ENCODE measurements at regions not wholly inside any gene's neighbourhood (a gene's known extent, or its start where the extent isn't known, plus 50 kb on each side); places are given as distances from the start of the nearest gene placed in this dataset.

DNA sequence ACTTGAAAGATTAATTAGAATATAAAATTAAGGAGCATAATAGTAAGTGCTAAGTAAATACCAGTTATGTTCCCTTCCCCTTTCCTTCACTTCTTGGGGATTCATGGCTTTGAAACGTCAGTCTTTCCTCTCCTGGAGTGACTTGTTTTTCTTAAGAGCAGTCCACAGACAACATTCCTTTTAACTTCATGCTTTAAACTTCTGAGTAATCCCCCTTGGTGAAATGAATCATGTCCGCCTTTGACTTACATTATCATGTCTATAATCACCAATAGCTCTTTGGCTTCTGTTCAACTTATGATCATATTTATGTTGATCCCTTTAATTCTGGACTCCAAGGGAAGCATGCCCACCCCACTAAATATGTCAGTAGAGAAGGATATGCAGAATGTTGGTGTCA is 1012.1 kb upstream of the SLIT2 start:
- H3K9me3 ChIP-seq (ENCODE audit: control insufficient read depth, low read depth, low read length), result no peaks in the 10 kb centered on the region
- H3K4me2 ChIP-seq (ENCODE audit: insufficient read depth, insufficient read length, low read length), result no peak overlapping the region
- H3K56ac ChIP-seq (ENCODE audit: insufficient read length, low read depth, low read length), result no peak overlapping the region
- no peak overlapping the region for H2BK120ac ChIP-seq (ENCODE audit: low read depth, low read length, poor library complexity, severe bottlenecking)
- H3K79me1 ChIP-seq (ENCODE audit: insufficient read depth, low read depth, low read length, poor library complexity, severe bottlenecking), result no peaks in the 10 kb centered on the region
- H3K9ac ChIP-seq (ENCODE audit: extremely low read depth, insufficient read length, low read length), result no peak overlapping the region
- H2BK5ac ChIP-seq (ENCODE audit: insufficient read length, low read length), result no peak overlapping the region
- H4K91ac ChIP-seq (ENCODE audit: insufficient read length, low read depth, low read length), result no peak overlapping the region
- H4K20me1 ChIP-seq (ENCODE audit: control insufficient read depth, insufficient read depth, insufficient read length), result no peaks in the 10 kb centered on the region
- H3K79me2 ChIP-seq (ENCODE audit: insufficient read depth, low read length), result no peaks in the 10 kb centered on the region
- DNase-seq, result no peak
- H4K8ac ChIP-seq (replicated peaks; ENCODE audit: insufficient read length, low read depth, low read length), result no peak overlapping the region
- no peaks in the 10 kb centered on the region for H3K23me2 ChIP-seq (ENCODE audit: insufficient read length, low read depth, low read length, poor library complexity, severe bottlenecking)
- Mint-ChIP-seq H3K9me3 (no peaks in the 10 kb centered on the region), H3K4me3 (no peak overlapping the region), H3K36me3 (ENCODE audit: insufficient read depth in 1 of 3, low read depth in 3 of 3) (no peaks in the 10 kb centered on the region), H3K4me1 (no peaks in the 10 kb centered on the region), H3K27ac (no peak overlapping the region), H3K27me3 (ENCODE audit: low read depth) (no peaks in the 10 kb centered on the region)
- no peak overlapping the region for H3K14ac ChIP-seq (ENCODE audit: insufficient read depth, low read length)
- no peak overlapping the region for H3K23ac ChIP-seq (ENCODE audit: insufficient read length, low read depth, low read length)
- no peaks in the 10 kb centered on the region for H3K4me1 ChIP-seq (ENCODE audit: insufficient read depth, low read length)
- TF ChIP-seq, protein P1, sequence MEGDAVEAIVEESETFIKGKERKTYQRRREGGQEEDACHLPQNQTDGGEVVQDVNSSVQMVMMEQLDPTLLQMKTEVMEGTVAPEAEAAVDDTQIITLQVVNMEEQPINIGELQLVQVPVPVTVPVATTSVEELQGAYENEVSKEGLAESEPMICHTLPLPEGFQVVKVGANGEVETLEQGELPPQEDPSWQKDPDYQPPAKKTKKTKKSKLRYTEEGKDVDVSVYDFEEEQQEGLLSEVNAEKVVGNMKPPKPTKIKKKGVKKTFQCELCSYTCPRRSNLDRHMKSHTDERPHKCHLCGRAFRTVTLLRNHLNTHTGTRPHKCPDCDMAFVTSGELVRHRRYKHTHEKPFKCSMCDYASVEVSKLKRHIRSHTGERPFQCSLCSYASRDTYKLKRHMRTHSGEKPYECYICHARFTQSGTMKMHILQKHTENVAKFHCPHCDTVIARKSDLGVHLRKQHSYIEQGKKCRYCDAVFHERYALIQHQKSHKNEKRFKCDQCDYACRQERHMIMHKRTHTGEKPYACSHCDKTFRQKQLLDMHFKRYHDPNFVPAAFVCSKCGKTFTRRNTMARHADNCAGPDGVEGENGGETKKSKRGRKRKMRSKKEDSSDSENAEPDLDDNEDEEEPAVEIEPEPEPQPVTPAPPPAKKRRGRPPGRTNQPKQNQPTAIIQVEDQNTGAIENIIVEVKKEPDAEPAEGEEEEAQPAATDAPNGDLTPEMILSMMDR (conservative IDR thresholded peaks at IDR 0.05), result no peak
- H2BK12ac ChIP-seq (ENCODE audit: insufficient read length, low read depth, low read length), result no peak overlapping the region
- H2AK5ac ChIP-seq (ENCODE audit: insufficient read length, low read length), result no peak overlapping the region
- no peak overlapping the region for H3K18ac ChIP-seq (ENCODE audit: insufficient read length, low read depth, low read length)
- no peak overlapping the region for H2AFZ ChIP-seq (ENCODE audit: low read length)
- no peak overlapping the region for H2BK20ac ChIP-seq (ENCODE audit: low read depth, low read length, poor library complexity, severe bottlenecking)
- H3K4ac ChIP-seq (ENCODE audit: low read depth, low read length), result no peak overlapping the region
- no peak overlapping the region for H3K27ac ChIP-seq (ENCODE audit: insufficient read length, low read depth, low read length)
- H3K27me3 ChIP-seq (ENCODE audit: insufficient read depth, low read length), result no peaks in the 10 kb centered on the region
- H4K5ac ChIP-seq (ENCODE audit: insufficient read length, low read depth, low read length), result no peak overlapping the region
- H2BK15ac ChIP-seq (ENCODE audit: low read depth, low read length), result no peak overlapping the region
- no CpG with 5 or more reads among the region's 2 CpGs for WGBS (ENCODE audit: extremely low coverage, insufficient read length, low lambda C conversion rate)
- no peak overlapping the region for H3T11ph ChIP-seq (ENCODE audit: low read length)
